ENCODE measurements at regions not wholly inside any gene's neighbourhood (a gene's known extent, or its start where the extent isn't known, plus 50 kb on each side); places are given as distances from the start of the nearest gene placed in this dataset.

DNA sequence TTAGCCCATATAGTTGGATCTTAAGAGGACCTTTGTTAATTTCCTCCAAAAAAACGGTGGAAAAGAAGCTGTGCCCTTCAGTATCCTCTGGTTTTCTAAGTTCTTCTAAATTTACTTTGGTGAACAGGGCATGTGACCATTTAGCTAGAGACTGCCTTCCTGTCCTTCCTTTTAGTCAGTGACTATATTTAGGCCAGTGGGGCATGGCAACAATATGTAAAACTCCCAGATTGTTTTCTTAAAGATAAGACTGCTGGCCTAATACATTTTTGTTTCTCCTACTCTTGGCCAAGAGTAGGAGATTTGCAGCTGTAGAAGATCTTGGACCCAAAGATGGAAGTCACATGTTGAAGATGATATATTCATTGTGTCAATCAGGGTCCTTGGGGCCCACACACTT is 325.1 kb upstream of the DCN start:
- DNase-seq (ENCODE audit: low read depth, low spot score) = no peak
- TF ChIP-seq, protein P1, sequence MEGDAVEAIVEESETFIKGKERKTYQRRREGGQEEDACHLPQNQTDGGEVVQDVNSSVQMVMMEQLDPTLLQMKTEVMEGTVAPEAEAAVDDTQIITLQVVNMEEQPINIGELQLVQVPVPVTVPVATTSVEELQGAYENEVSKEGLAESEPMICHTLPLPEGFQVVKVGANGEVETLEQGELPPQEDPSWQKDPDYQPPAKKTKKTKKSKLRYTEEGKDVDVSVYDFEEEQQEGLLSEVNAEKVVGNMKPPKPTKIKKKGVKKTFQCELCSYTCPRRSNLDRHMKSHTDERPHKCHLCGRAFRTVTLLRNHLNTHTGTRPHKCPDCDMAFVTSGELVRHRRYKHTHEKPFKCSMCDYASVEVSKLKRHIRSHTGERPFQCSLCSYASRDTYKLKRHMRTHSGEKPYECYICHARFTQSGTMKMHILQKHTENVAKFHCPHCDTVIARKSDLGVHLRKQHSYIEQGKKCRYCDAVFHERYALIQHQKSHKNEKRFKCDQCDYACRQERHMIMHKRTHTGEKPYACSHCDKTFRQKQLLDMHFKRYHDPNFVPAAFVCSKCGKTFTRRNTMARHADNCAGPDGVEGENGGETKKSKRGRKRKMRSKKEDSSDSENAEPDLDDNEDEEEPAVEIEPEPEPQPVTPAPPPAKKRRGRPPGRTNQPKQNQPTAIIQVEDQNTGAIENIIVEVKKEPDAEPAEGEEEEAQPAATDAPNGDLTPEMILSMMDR (conservative IDR thresholded peaks at IDR 0.05) = no peak
- Mint-ChIP-seq H3K27ac (ENCODE audit: unreplicated experiment) (no peak overlapping the region), H3K36me3 (ENCODE audit: low read depth) (no peaks in the 10 kb centered on the region), H3K4me1 (peaks cover 21% of the 10 kb centered on the region), H3K4me3 (no peak overlapping the region), H3K27me3 (ENCODE audit: low read depth) (no peaks in the 10 kb centered on the region), H3K9me3 (peaks cover 3% of the 10 kb centered on the region)

DNA sequence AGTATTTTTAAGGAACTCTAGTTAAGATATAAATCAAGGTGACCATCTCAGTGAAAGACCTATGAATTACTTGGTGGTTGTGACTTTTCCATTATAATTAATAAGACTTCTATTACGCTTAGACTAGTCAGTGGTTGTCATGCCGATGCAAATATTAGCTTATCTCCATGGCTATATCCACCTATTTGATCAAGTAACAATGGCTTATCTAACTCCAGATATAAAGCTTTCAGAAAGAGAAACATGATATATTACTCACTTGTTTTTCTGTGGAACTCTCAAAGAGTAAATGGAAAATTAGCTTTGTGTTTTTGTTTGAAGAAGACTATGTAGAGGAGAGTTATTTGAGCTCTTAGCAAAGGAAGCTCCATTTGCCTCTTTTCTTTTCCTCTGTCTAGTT is 323.8 kb upstream of the DCN start:
- H3K4me3 Mint-ChIP-seq = no peak overlapping the region
- peaks cover 3% of the 10 kb centered on the region for H3K9me3 Mint-ChIP-seq
- no peak for DNase-seq (ENCODE audit: low read depth, low spot score)
- H3K27me3 Mint-ChIP-seq (ENCODE audit: low read depth) = no peaks in the 10 kb centered on the region
- TF ChIP-seq, protein P1 (conservative IDR thresholded peaks at IDR 0.05) = no peak
- no peak overlapping the region for H3K27ac Mint-ChIP-seq (ENCODE audit: unreplicated experiment)
- peaks cover 8% of the 10 kb centered on the region for H3K4me1 Mint-ChIP-seq
- H3K36me3 Mint-ChIP-seq (ENCODE audit: low read depth) = no peaks in the 10 kb centered on the region

DNA sequence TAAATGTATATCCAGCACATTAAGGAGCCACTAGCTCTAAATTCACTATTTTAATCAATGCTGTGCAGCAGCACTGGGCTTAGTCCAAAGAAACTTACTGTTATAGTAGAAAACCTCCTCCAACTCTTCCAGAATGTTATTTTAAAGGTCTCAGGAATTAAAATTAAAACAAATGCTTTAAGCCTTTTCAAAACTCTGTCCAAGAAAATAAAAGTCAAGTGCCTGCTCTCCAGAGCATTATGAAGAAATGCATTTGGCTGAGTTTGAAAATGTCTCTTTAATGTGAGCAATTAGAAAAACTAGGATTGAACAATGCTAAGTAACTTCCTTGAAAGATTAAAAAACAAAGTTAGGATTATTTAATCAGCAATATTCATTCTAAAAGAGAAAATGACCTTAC is 322.4 kb upstream of the DCN start:
- DNase-seq (ENCODE audit: low read depth, low spot score) = no peak
- H3K36me3 Mint-ChIP-seq (ENCODE audit: low read depth) = no peaks in the 10 kb centered on the region
- TF ChIP-seq, protein P1 (conservative IDR thresholded peaks at IDR 0.05) = no peak
- no peak overlapping the region for H3K27ac Mint-ChIP-seq (ENCODE audit: unreplicated experiment)
- H3K9me3 Mint-ChIP-seq = peaks cover 3% of the 10 kb centered on the region
- H3K4me1 Mint-ChIP-seq = no peaks in the 10 kb centered on the region
- no peaks in the 10 kb centered on the region for H3K27me3 Mint-ChIP-seq (ENCODE audit: low read depth)
- no peak overlapping the region for H3K4me3 Mint-ChIP-seq

DNA sequence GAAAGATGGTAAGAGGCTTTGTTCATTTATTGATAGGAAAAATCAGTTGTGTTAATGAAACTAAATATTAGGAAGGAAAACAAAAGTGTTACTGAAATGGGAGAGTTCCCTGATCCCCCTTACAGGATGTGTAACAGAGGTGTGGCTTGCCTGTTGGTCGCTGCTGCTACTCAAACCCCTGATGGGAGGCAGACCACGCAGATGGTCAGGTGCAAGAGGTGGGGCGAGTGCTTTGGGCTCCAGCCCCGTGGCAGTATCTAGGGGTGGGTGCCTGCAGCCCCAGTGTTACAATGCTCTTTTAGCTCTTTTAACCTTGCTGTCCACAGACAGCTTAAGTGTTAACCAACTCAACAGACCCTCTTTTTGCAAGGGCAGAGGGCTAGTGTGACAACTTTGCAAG is 319.6 kb upstream of the DCN start:
- Mint-ChIP-seq H3K27ac (ENCODE audit: unreplicated experiment) (no peak overlapping the region), H3K9me3 (peaks cover 3% of the 10 kb centered on the region), H3K4me3 (no peak overlapping the region), H3K36me3 (ENCODE audit: low read depth) (no peaks in the 10 kb centered on the region), H3K4me1 (no peaks in the 10 kb centered on the region), H3K27me3 (ENCODE audit: low read depth) (no peaks in the 10 kb centered on the region)
- TF ChIP-seq, protein P1 (conservative IDR thresholded peaks at IDR 0.05) = no peak
- no peak for DNase-seq (ENCODE audit: low read depth, low spot score)

DNA sequence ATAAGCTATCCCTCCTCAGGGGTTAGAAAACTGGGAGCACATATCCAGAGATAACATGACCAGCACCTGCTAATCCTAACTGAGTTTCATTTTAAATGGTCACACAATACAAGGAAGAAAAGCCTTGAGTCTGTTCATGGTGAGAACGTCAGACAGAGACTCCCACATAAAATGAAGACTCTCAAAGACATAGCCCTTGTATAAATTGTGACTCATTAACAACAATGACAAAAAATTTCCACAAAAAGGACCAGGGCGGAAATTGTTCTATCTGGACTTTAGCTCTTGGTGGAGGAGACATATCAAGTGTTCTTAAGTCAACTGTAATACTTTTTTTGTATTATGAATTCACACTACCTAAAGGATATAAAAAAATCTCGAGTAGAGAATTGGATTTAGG is 313.7 kb upstream of the DCN start:
- Mint-ChIP-seq H3K36me3 (ENCODE audit: low read depth) (no peaks in the 10 kb centered on the region), H3K4me1 (peaks cover 3% of the 10 kb centered on the region)
- DNase-seq (ENCODE audit: low read depth, low spot score) = no peak

More for the DNA sequence above, 313.7 kb upstream of the DCN start:
- TF ChIP-seq, protein P1 (conservative IDR thresholded peaks at IDR 0.05) = no peak
- no peak overlapping the region for H3K27ac Mint-ChIP-seq (ENCODE audit: unreplicated experiment)
- no peaks in the 10 kb centered on the region for H3K27me3 Mint-ChIP-seq (ENCODE audit: low read depth)
- no peak overlapping the region for H3K4me3 Mint-ChIP-seq
- H3K9me3 Mint-ChIP-seq = no peaks in the 10 kb centered on the region
